Panc1 (cell line): ENCODE measurements at regions not wholly inside any gene's neighbourhood (a gene's known extent, or its start where the extent isn't known, plus 50 kb on each side); places are given as distances from the start of the nearest gene placed in this dataset.

ENCODE experiments used
- ATAC-seq: fragments of 200-7000 bp; cut with Tn5 transposase; 2 replicates; pipeline ENCODE4 v1.9.1; 2020; ENCODE audit warnings: mild to moderate bottlenecking, moderate library complexity
- BruUV-seq: library from RNA; stranded (reverse); fragments of 400-500 nt; replicated peaks from 2 replicates; lab custom pipeline; 2021; lab: Mats Ljungman, UMichigan
- CTCF ChIA-PET: fragments of 300-600 bp; sonication (Branson Sonifier 250); formaldehyde crosslinking; loops from one replicate; lab custom pipeline; 2022; ENCODE audit warnings: antibody characterized with exemption; lab: Charles Lee
- POLR2A ChIA-PET: fragments of 300-600 bp; sonication (Branson Sonifier 250); formaldehyde crosslinking; loops from one replicate; lab custom pipeline; 2022; ENCODE audit warnings: antibody characterized with exemption; lab: Charles Lee
- DNase-seq: peaks from one replicate; pipeline ENCODE4 v3.0.0-alpha.2; 2010; ENCODE audit warnings: low read depth, low spot score
- H3K27ac ChIP-seq: 2 replicates; pipeline ENCODE4 v1.5.1; 2011; ENCODE audit warnings: mild to moderate bottlenecking, low read length, inconsistent platforms
- H3K27me3 ChIP-seq: fragments of 200-500 bp; sonication (Bioruptor generic); 2 replicates; pipeline ENCODE4 v1.6.0; 2014; ENCODE audit warnings: low read length, inconsistent platforms; ENCODE audit not compliant: control insufficient read depth, insufficient read depth
- H3K36me3 ChIP-seq: fragments of 200-500 bp; sonication (Bioruptor generic); 2 replicates; pipeline ENCODE4 v1.5.1; 2014; ENCODE audit warnings: inconsistent platforms, mild to moderate bottlenecking, low read length, moderate library complexity; ENCODE audit not compliant: control insufficient read depth, insufficient read depth
- H3K4me1 ChIP-seq: 2 replicates; pipeline ENCODE4 v1.5.1; 2011; ENCODE audit warnings: inconsistent platforms, mild to moderate bottlenecking, low read length, moderate library complexity; ENCODE audit not compliant: control insufficient read depth, insufficient read depth
- H3K4me3 ChIP-seq, 2 experiments: 2 replicates each; pipeline ENCODE4 v1.5.1; 2011 to 2012; ENCODE audit warnings: low read depth in 2 of 2, low read length in 2 of 2, mild to moderate bottlenecking in 2 of 2, inconsistent platforms in 1 of 2, moderate library complexity in 1 of 2
- H3K9me3 ChIP-seq: fragments of 200-500 bp; sonication (Bioruptor generic); 2 replicates; pipeline ENCODE4 v1.5.1; 2014; ENCODE audit warnings: low read depth, mild to moderate bottlenecking, inconsistent platforms, low read length, moderate library complexity; ENCODE audit not compliant: control insufficient read depth, insufficient read depth
- CTCF ChIP-seq: fragments of 450-650 bp; IDR thresholded peaks from 2 replicates; pipeline ENCODE4 v1.5.1; 2017; ENCODE audit warnings: mild to moderate bottlenecking
- POLR2AphosphoS5 ChIP-seq: IDR thresholded peaks from 2 replicates; pipeline ENCODE4 v1.6.1; 2012; ENCODE audit warnings: mild to moderate bottlenecking, low read depth, low read length, moderate library complexity
- REST ChIP-seq, 2 experiments: IDR thresholded peaks; 2 replicates each; pipeline ENCODE4 v1.6.1; 2011 to 2012; ENCODE audit warnings: low read depth in 2 of 2, control low read depth in 1 of 2, low read length in 1 of 2, mild to moderate bottlenecking in 1 of 2, moderate library complexity in 1 of 2; ENCODE audit not compliant: insufficient read depth in 1 of 2
- SIN3A ChIP-seq: IDR thresholded peaks from 2 replicates; pipeline ENCODE4 v1.6.1; 2012; ENCODE audit warnings: low read depth, mild to moderate bottlenecking, low read length, moderate library complexity, borderline replicate concordance; ENCODE audit not compliant: insufficient read depth
- TCF7L2 ChIP-seq: IDR thresholded peaks from 2 replicates; pipeline ENCODE4 v1.6.1; 2011; ENCODE audit warnings: mild to moderate bottlenecking, low read depth, low read length, inconsistent platforms
- in situ Hi-C: cut with HindIII; loops from 2 replicates; pipeline ENCODE4 v1.10.0; 2016; ENCODE audit warnings: low sequenced_read_pairs, low pct_unique_long_range_greater_than_20kb
- intact Hi-C: fragments of 100-400 bp; cut with micrococcal nuclease; formaldehyde crosslinking; loops from one replicate; pipeline ENCODE4 v1.10.0; 2022; ENCODE audit not compliant: unreplicated experiment

DNA sequence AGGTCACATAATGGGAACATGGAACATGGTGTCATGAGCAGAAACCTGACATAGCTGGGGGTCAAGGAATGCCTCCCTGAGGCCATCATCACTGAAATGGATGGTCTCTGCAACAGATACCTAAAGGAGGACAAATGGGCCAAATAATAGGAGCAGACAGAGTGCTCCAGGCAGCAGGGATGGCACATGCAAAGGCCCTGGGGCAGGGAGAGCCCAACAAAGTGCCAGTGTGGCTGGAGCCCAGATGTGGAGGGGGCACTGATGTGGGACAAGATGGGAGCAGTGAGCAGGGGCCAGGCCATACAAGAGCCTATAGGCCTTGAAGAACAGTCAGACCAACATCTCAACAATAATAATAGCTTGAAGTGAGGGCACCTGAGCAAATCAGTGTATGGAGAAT lies 497.8 kb downstream of the MN1 start:
- in situ Hi-C loops (no loop called here), intact Hi-C loops (no loop called here)
- ATAC-seq (no peak), DNase-seq (no peak)
- H3K9me3 ChIP-seq = no peaks in the 10 kb centered on the region
- TF ChIP-seq TCF7L2 (no peak), REST (IDR thresholded peaks at IDR 0.05; ENCODE audit: insufficient read depth in 1 of 2, low read depth in 2 of 2, low read length in 1 of 2) (no peak), CTCF (no peak), SIN3A (no peak), POLR2AphosphoS5 (no peak)
- no TSS peak for BruUV-seq
- no peaks in the 10 kb centered on the region for H3K36me3 ChIP-seq
- H3K27me3 ChIP-seq = no peaks in the 10 kb centered on the region
- H3K4me1 ChIP-seq = no peaks in the 10 kb centered on the region
- no peak overlapping the region for H3K27ac ChIP-seq
- ChIA-PET POLR2A (no interaction called here), CTCF (no interaction called here)
- H3K4me3 ChIP-seq = no peak overlapping the region

GRCh38 chr22:27306771-27307170 lies 494.8 kb downstream of the MN1 start:
- Histone ChIP-seq H3K4me1 (no peaks in the 10 kb centered on the region), H3K27ac (no peak overlapping the region), H3K36me3 (no peaks in the 10 kb centered on the region), H3K9me3 (no peaks in the 10 kb centered on the region), H3K27me3 (no peaks in the 10 kb centered on the region), H3K4me3 (no peak overlapping the region)
- TF ChIP-seq SIN3A = no peak
- TF ChIP-seq REST (IDR thresholded peaks at IDR 0.05; ENCODE audit: insufficient read depth in 1 of 2, low read depth in 2 of 2, low read length in 1 of 2) = no peak
- no peak for TF ChIP-seq POLR2AphosphoS5
- no peak for TF ChIP-seq TCF7L2
- no peak for TF ChIP-seq CTCF
- no TSS peak for BruUV-seq
- CTCF ChIA-PET = no interaction called here
- intact Hi-C loops (no loop called here), in situ Hi-C loops (no loop called here)
- ATAC-seq (no peak), DNase-seq (no peak)
- POLR2A ChIA-PET = no interaction called here
